Renal cortex interstitium (tissue), 11 donors: ENCODE measurements at regions not wholly inside any gene's neighbourhood (a gene's known extent, or its start where the extent isn't known, plus 50 kb on each side); places are given as distances from the start of the nearest gene placed in this dataset.

Experiments used
- DNase-seq, 11 donors: peaks; one replicate each; pipeline ENCODE4 v3.0.0-alpha.2; 2013; ENCODE audit warnings: low read depth in 9 of 11, low spot score in 4 of 11; ENCODE audit errors: extremely low read depth in 1 of 11

GRCh38 chr18:57241869-57242268 lies 95.0 kb downstream of the BOD1L2 start:
- DNase-seq = no peak

GRCh38 chr18:57242285-57242684 lies 95.4 kb downstream of the BOD1L2 start:
- no peak for DNase-seq

GRCh38 chr18:57243624-57244179 lies 96.8 kb downstream of the BOD1L2 start:
- no peak for DNase-seq

GRCh38 chr18:57249179-57249578 lies 102.3 kb downstream of the BOD1L2 start:
- no peak for DNase-seq

GRCh38 chr18:57249883-57250282 lies 102.5 kb upstream of the ST8SIA3 start:
- peak in 5 of 11 donors; percentile 2 to 20 (median 11) for DNase-seq

- no peak for DNase-seq
These were observed 100.6 kb upstream of the ST8SIA3 start for GRCh38 chr18:57251747-57252146.

GRCh38 chr18:57253903-57254302 lies 98.5 kb upstream of the ST8SIA3 start:
- DNase-seq = no peak

- DNase-seq = no peak
These were observed 94.1 kb upstream of the ST8SIA3 start for GRCh38 chr18:57258131-57258777.

GRCh38 chr18:57267368-57267925 lies 84.9 kb upstream of the ST8SIA3 start:
- no peak for DNase-seq

GRCh38 chr18:57269756-57270155 lies 82.6 kb upstream of the ST8SIA3 start:
- DNase-seq = no peak

- DNase-seq = no peak
These were observed 82.2 kb upstream of the ST8SIA3 start for GRCh38 chr18:57270156-57270555.

GRCh38 chr18:57273194-57273593 lies 79.2 kb upstream of the ST8SIA3 start:
- no peak for DNase-seq

- no peak for DNase-seq
These were observed 77.2 kb upstream of the ST8SIA3 start for GRCh38 chr18:57275111-57275510.

GRCh38 chr18:57276829-57277228 lies 75.5 kb upstream of the ST8SIA3 start:
- peak in 1 of 11 donors; percentile 5 for DNase-seq

GRCh38 chr18:57278933-57279332 lies 73.4 kb upstream of the ST8SIA3 start:
- DNase-seq = no peak

- no peak for DNase-seq
These were observed 70.8 kb upstream of the ST8SIA3 start for GRCh38 chr18:57281519-57281918.

GRCh38 chr18:57286949-57287348 lies 65.4 kb upstream of the ST8SIA3 start:
- DNase-seq = no peak

GRCh38 chr18:57287766-57288165 lies 64.6 kb upstream of the ST8SIA3 start:
- DNase-seq = no peak

GRCh38 chr18:57294547-57294946 lies 57.8 kb upstream of the ST8SIA3 start:
- no peak for DNase-seq

GRCh38 chr18:57296336-57296735 lies 56.0 kb upstream of the ST8SIA3 start:
- no peak for DNase-seq

- no peak for DNase-seq
These were observed 55.1 kb upstream of the ST8SIA3 start for GRCh38 chr18:57297306-57297705.
